Parathyroid adenoma (tissue), 2 donors: ENCODE measurements at regions not wholly inside any gene's neighbourhood (a gene's known extent, or its start where the extent isn't known, plus 50 kb on each side); places are given as distances from the start of the nearest gene placed in this dataset.
"Not testable (repeated sequence)": the region's sequence is repeated elsewhere in the genome, so short reads cannot be mapped to it uniquely, and the experiment has no call there.

Experiments used
- H2AFZ ChIP-seq: fragments of 300-600 bp; sonication (generic); one replicate; pipeline ENCODE4 v1.7.0; 2017; ENCODE audit warnings: antibody characterized with exemption, mild to moderate bottlenecking
- H3K27ac ChIP-seq: fragments of 300-600 bp; sonication (generic); one replicate; pipeline ENCODE4 v1.7.0; 2017
- H3K27me3 ChIP-seq: fragments of 300-600 bp; sonication (generic); one replicate; pipeline ENCODE4 v1.7.0; 2017; ENCODE audit warnings: low read length; ENCODE audit not compliant: control insufficient read depth, insufficient read depth
- H3K36me3 ChIP-seq: fragments of 300-600 bp; sonication (generic); one replicate; pipeline ENCODE4 v1.7.0; 2017; ENCODE audit warnings: low read length; ENCODE audit not compliant: control insufficient read depth, insufficient read depth
- H3K4me1 ChIP-seq: fragments of 300-600 bp; sonication (generic); one replicate; pipeline ENCODE4 v1.7.0; 2017; ENCODE audit warnings: control low read depth
- H3K4me2 ChIP-seq: fragments of 300-600 bp; sonication (generic); one replicate; pipeline ENCODE4 v1.7.0; 2017; ENCODE audit warnings: low read length
- H3K4me3 ChIP-seq: fragments of 300-600 bp; sonication (generic); one replicate; pipeline ENCODE4 v1.7.0; 2017; ENCODE audit warnings: low read depth, low read length
- H3K79me2 ChIP-seq: fragments of 300-600 bp; sonication (generic); one replicate; pipeline ENCODE4 v1.7.0; 2017; ENCODE audit warnings: control low read depth
- H3K9ac ChIP-seq: fragments of 300-600 bp; sonication (generic); one replicate; pipeline ENCODE4 v1.7.0; 2017; ENCODE audit warnings: mild to moderate bottlenecking
- H3K9me3 ChIP-seq: fragments of 300-600 bp; sonication (generic); one replicate; pipeline ENCODE4 v1.7.0; 2017; ENCODE audit warnings: low read length; ENCODE audit not compliant: control insufficient read depth
- CTCF ChIP-seq: fragments of 300-600 bp; sonication (generic); IDR thresholded peaks from one replicate; pipeline ENCODE4 v1.7.0; 2017; ENCODE audit warnings: antibody characterized with exemption, mild to moderate bottlenecking
- donor health status: primary hyperparathyroidism.

DNA sequence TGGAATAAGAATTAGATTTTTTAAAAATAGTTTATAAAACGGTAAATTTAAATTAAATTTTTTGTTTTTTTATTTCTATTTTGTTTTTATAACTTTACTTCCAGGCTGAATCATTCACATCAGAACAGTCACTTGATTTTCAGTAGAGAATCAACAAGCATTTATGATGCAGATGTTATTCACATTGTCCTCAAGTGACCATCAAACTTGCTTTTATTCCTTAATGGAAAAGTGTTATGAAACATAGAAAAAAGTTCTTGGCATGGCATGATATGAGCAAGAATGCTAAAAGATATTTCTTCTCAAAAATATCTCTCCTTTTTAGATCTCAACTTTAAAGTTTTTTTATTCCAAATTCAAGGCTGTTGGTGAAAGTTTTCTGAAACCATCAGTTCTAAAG lies 70.9 kb upstream of the TGFBR2 start:
- Histone ChIP-seq H3K9me3 (no peaks in the 10 kb centered on the region), H3K79me2 (no peaks in the 10 kb centered on the region), H3K36me3 (no peaks in the 10 kb centered on the region), H3K4me2 (no peak overlapping the region), H3K4me3 (no peak overlapping the region), H3K4me1 (no peaks in the 10 kb centered on the region), H3K27ac (no peak overlapping the region), H3K9ac (no peak overlapping the region), H2AFZ (no peak overlapping the region), H3K27me3 (no peaks in the 10 kb centered on the region)
- TF ChIP-seq CTCF, result no peak

DNA sequence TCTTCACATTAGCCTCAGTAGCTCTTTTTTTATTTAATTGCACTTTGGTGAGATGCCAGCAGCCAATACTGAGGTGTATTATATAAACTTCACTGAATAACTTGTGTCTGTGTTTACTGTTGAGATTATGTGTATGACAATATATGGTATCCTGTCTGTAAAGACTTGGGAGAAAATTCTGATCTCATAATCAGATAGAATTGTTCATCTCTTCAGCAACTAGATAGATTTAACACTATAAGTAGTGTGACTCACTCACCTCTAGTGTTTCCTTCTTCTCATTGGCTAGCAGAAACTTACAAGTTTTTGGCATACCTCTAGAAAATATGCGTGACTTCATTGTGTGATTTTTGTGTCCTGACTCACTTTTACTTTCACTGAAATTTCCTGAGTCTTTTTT lies 67.6 kb upstream of the TGFBR2 start:
- Histone ChIP-seq H3K9ac (no peak overlapping the region), H3K79me2 (no peaks in the 10 kb centered on the region), H2AFZ (no peak overlapping the region), H3K27me3 (no peaks in the 10 kb centered on the region), H3K36me3 (no peaks in the 10 kb centered on the region), H3K4me2 (no peak overlapping the region), H3K9me3 (no peaks in the 10 kb centered on the region), H3K27ac (no peak overlapping the region), H3K4me1 (no peaks in the 10 kb centered on the region), H3K4me3 (no peak overlapping the region)
- no peak for TF ChIP-seq CTCF

DNA sequence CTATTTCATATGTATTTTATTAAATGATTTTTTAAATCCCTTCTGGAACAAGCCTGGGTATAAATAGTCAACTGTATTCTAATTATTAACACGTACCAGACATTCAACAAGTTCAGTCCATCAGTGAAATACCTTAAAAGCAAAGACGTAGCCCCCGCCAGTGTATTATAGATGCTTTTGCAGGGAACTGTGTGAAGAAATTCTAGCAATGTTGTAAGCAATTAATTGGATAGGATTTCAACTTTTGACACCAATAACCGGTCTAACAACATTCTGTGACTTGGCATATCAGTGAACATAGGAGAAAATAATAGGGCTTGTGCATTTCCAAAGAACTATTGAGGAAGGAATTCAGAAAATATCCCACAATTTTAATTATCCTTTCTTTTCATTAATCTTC lies 67.2 kb upstream of the TGFBR2 start:
- Histone ChIP-seq H3K36me3 (no peaks in the 10 kb centered on the region), H2AFZ (no peak overlapping the region), H3K9ac (no peak overlapping the region), H3K4me2 (no peak overlapping the region), H3K4me1 (no peaks in the 10 kb centered on the region), H3K79me2 (no peaks in the 10 kb centered on the region), H3K4me3 (no peak overlapping the region), H3K9me3 (no peaks in the 10 kb centered on the region), H3K27me3 (no peaks in the 10 kb centered on the region), H3K27ac (no peak overlapping the region)
- TF ChIP-seq CTCF, result no peak

- Histone ChIP-seq H3K9me3 (no peaks in the 10 kb centered on the region), H3K9ac (no peak overlapping the region), H3K4me1 (no peaks in the 10 kb centered on the region), H3K4me3 (no peak overlapping the region), H3K79me2 (no peaks in the 10 kb centered on the region), H3K27ac (no peak overlapping the region), H3K36me3 (no peaks in the 10 kb centered on the region), H2AFZ (no peak overlapping the region), H3K27me3 (no peaks in the 10 kb centered on the region), H3K4me2 (no peak overlapping the region)
- TF ChIP-seq CTCF, result no peak
Measured at GRCh38 chr3:30539772-30540171, 66.6 kb upstream of the TGFBR2 start.

DNA sequence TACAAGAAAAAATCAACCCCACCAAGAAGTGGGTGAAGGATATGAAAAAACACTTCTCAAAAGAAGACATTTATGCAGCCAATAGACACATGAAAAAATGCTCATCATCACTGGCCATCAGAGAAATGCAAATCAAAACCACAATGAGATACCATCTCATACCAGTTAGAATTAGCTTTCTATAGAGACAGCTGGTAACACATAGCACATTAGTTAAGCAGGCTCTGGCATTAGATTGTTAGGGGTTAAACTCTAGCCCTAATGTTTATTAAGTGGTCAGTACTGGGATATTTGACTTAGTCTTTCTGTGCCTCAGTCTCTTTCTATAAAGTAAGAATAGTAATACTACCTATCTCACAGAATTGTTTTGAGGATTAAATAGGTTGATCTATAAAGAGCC lies 65.2 kb upstream of the TGFBR2 start:
- H3K4me3 ChIP-seq, H3K9me3 ChIP-seq, H3K36me3 ChIP-seq, H3K27ac ChIP-seq, H3K4me1 ChIP-seq, H3K79me2 ChIP-seq, H3K9ac ChIP-seq, H2AFZ ChIP-seq, H3K27me3 ChIP-seq, H3K4me2 ChIP-seq: not testable (repeated sequence)
